OCI-LY1 (cell line): ENCODE measurements at regions not wholly inside any gene's neighbourhood (a gene's known extent, or its start where the extent isn't known, plus 50 kb on each side); places are given as distances from the start of the nearest gene placed in this dataset.

ENCODE experiments used
- H2AFZ ChIP-seq: fragments of 200-600 bp; sonication (generic), shearing (Covaris generic); 2 replicates; pipeline ENCODE4 v1.6.0; 2014; ENCODE audit warnings: antibody characterized with exemption, mild to moderate bottlenecking, low read length
- H3F3A ChIP-seq: fragments of 200-600 bp; sonication (generic), shearing (Covaris generic); 2 replicates; pipeline ENCODE4 v1.6.0; 2014; ENCODE audit warnings: mild to moderate bottlenecking, antibody characterized with exemption, low read length, moderate library complexity; ENCODE audit not compliant: insufficient read depth
- H3K27ac ChIP-seq: fragments of 200-600 bp; sonication (generic); 2 replicates; pipeline ENCODE4 v1.5.1; 2014; ENCODE audit warnings: low read length, mixed run types, mild to moderate bottlenecking, low read depth; ENCODE audit not compliant: poor library complexity, severe bottlenecking
- H3K27me3 ChIP-seq: fragments of 200-600 bp; sonication (generic); 2 replicates; pipeline ENCODE4 v1.6.0; 2014; ENCODE audit warnings: antibody characterized with exemption, mild to moderate bottlenecking, low read length, moderate library complexity; ENCODE audit not compliant: insufficient read depth
- H3K36me3 ChIP-seq: fragments of 200-600 bp; sonication (generic); 2 replicates; pipeline ENCODE4 v1.6.1; 2014; ENCODE audit warnings: mild to moderate bottlenecking, antibody characterized with exemption, low read length, moderate library complexity, mixed read lengths; ENCODE audit not compliant: insufficient read depth
- H3K4me1 ChIP-seq: fragments of 200-600 bp; sonication (generic); 2 replicates; pipeline ENCODE4 v1.5.1; 2014; ENCODE audit warnings: mild to moderate bottlenecking, low read length, moderate library complexity; ENCODE audit not compliant: insufficient read depth, severe bottlenecking
- H3K4me2 ChIP-seq: fragments of 200-600 bp; sonication (generic), shearing (Covaris generic); 2 replicates; pipeline ENCODE4 v1.6.1; 2014; ENCODE audit warnings: low read length
- H3K4me3 ChIP-seq: fragments of 200-600 bp; sonication (generic); 2 replicates; pipeline ENCODE4 v1.5.1; 2014; ENCODE audit warnings: low read length, low read depth, mild to moderate bottlenecking, mixed read lengths; ENCODE audit not compliant: poor library complexity, severe bottlenecking
- H3K79me2 ChIP-seq: fragments of 200-600 bp; shearing (Covaris generic); 2 replicates; pipeline ENCODE4 v1.6.1; 2016; ENCODE audit warnings: mixed run types, low read length, mixed read lengths; ENCODE audit not compliant: insufficient read depth
- H3K9ac ChIP-seq: fragments of 200-600 bp; sonication (generic), shearing (Covaris generic); 2 replicates; pipeline ENCODE4 v1.6.1; 2014; ENCODE audit warnings: mild to moderate bottlenecking, low read length, mixed read lengths
- H3K9me2 ChIP-seq: fragments of 200-600 bp; sonication (generic), shearing (Covaris generic); 2 replicates; pipeline ENCODE4 v1.6.1; 2014; ENCODE audit warnings: low read depth, mild to moderate bottlenecking, low read length, mixed read lengths
- H3K9me3 ChIP-seq: fragments of 200-600 bp; shearing (Covaris generic); 2 replicates; pipeline ENCODE4 v1.6.1; 2014; ENCODE audit warnings: low read length, mixed read lengths
- H4K20me1 ChIP-seq: fragments of 200-600 bp; sonication (generic), shearing (Covaris generic); 2 replicates; pipeline ENCODE4 v1.6.0; 2016; ENCODE audit warnings: mild to moderate bottlenecking, low read length; ENCODE audit not compliant: insufficient read depth
- CTCF ChIP-seq: fragments of 200-600 bp; sonication (generic), shearing (Covaris generic); IDR thresholded peaks from 2 replicates; pipeline ENCODE4 v1.5.1; 2017; ENCODE audit warnings: mild to moderate bottlenecking, antibody characterized with exemption, low read length, moderate library complexity, mixed read lengths
- EZH2 ChIP-seq: fragments of 200-600 bp; sonication (generic), shearing (Covaris generic); IDR thresholded peaks from 2 replicates; pipeline ENCODE4 v1.8.0; 2017; ENCODE audit warnings: borderline replicate concordance, mixed run types, mild to moderate bottlenecking, antibody characterized with exemption, low read length, moderate library complexity, mixed read lengths

- Histone ChIP-seq H3K9ac (no peak overlapping the region), H3K36me3 (no peaks in the 10 kb centered on the region), H3K4me1 (no peaks in the 10 kb centered on the region), H3K4me2 (no peak overlapping the region), H3K9me2 (no peaks in the 10 kb centered on the region), H4K20me1 (no peaks in the 10 kb centered on the region), H3K27me3 (no peaks in the 10 kb centered on the region), H2AFZ (no peak overlapping the region), H3K79me2 (no peaks in the 10 kb centered on the region), H3K4me3 (no peak overlapping the region), H3K27ac (no peak overlapping the region), H3F3A (no peaks in the 10 kb centered on the region), H3K9me3 (no peaks in the 10 kb centered on the region)
- peak; percentile 48 for TF ChIP-seq CTCF
- no peak for TF ChIP-seq EZH2
Measured at GRCh38 chr4:18366892-18367291, 345.3 kb upstream of the LCORL start.

- Histone ChIP-seq H3K9me3 (no peaks in the 10 kb centered on the region), H3F3A (no peaks in the 10 kb centered on the region), H3K27me3 (no peaks in the 10 kb centered on the region), H3K4me1 (no peaks in the 10 kb centered on the region), H3K9me2 (no peaks in the 10 kb centered on the region), H3K4me2 (no peak overlapping the region), H3K79me2 (no peaks in the 10 kb centered on the region), H3K27ac (no peak overlapping the region), H4K20me1 (no peaks in the 10 kb centered on the region), H3K4me3 (no peak overlapping the region), H3K36me3 (no peaks in the 10 kb centered on the region), H2AFZ (no peak overlapping the region), H3K9ac (no peak overlapping the region)
- TF ChIP-seq CTCF (no peak), EZH2 (no peak)
Measured at GRCh38 chr4:18366136-18366535, 344.6 kb upstream of the LCORL start.

- H4K20me1 ChIP-seq = no peaks in the 10 kb centered on the region
- no peak overlapping the region for H2AFZ ChIP-seq
- H3K27ac ChIP-seq = no peak overlapping the region
- H3K9me2 ChIP-seq = no peaks in the 10 kb centered on the region
- no peak for TF ChIP-seq EZH2
- no peak for TF ChIP-seq CTCF
- H3K9me3 ChIP-seq = no peaks in the 10 kb centered on the region
- H3K79me2 ChIP-seq = no peaks in the 10 kb centered on the region
- H3K4me3 ChIP-seq = no peak overlapping the region
- no peak overlapping the region for H3K4me2 ChIP-seq
- H3K9ac ChIP-seq = no peak overlapping the region
- H3K36me3 ChIP-seq = no peaks in the 10 kb centered on the region
- H3K27me3 ChIP-seq = no peaks in the 10 kb centered on the region
- H3K4me1 ChIP-seq = no peaks in the 10 kb centered on the region
- no peaks in the 10 kb centered on the region for H3F3A ChIP-seq
Measured at GRCh38 chr4:18343581-18343980, 322.0 kb upstream of the LCORL start.
